HL-60 (cell line): ENCODE measurements at regions not wholly inside any gene's neighbourhood (a gene's known extent, or its start where the extent isn't known, plus 50 kb on each side); places are given as distances from the start of the nearest gene placed in this dataset.
"Not testable (repeated sequence)": the region's sequence is repeated elsewhere in the genome, so short reads cannot be mapped to it uniquely, and the experiment has no call there.

Source experiments
- DNase-seq, 2 experiments: peaks; one replicate each; pipeline ENCODE4 v3.0.0-alpha.2; 2010 to 2020; ENCODE audit warnings: low read depth in 1 of 2, low spot score in 1 of 2
- H3K27ac ChIP-seq: fragments of 250-450 bp; sonication (Bioruptor Pico); replicated peaks from 2 replicates; pipeline ENCODE4 v1.5.1; 2020; ENCODE audit warnings: mild to moderate bottlenecking, moderate library complexity
- H3K27me3 ChIP-seq: fragments of 250-450 bp; sonication (Bioruptor Pico); 2 replicates; pipeline ENCODE4 v1.5.1; 2021; ENCODE audit warnings: mild to moderate bottlenecking, moderate library complexity; ENCODE audit not compliant: insufficient read depth, poor library complexity, severe bottlenecking
- H3K4me3 ChIP-seq: replicated peaks from 2 replicates; pipeline ENCODE4 v1.5.1; 2011; ENCODE audit warnings: mild to moderate bottlenecking, control low read depth, low read length; ENCODE audit not compliant: insufficient read depth
- CTCF ChIP-seq: IDR thresholded peaks from one replicate; pipeline ENCODE4 v1.5.1; 2011; ENCODE audit warnings: low read length, control low read depth, inconsistent platforms; ENCODE audit not compliant: insufficient read depth
- GABPA ChIP-seq: IDR thresholded peaks from 2 replicates; pipeline ENCODE4 v1.6.1; 2012; ENCODE audit warnings: low read depth
- POLR2AphosphoS5 ChIP-seq: IDR thresholded peaks from 2 replicates; pipeline ENCODE4 v1.6.1; 2012; ENCODE audit warnings: low read depth
- REST ChIP-seq: IDR thresholded peaks from 2 replicates; pipeline ENCODE4 v1.6.1; 2012; ENCODE audit warnings: low read depth; ENCODE audit not compliant: insufficient replicate concordance
- SPI1 ChIP-seq: IDR thresholded peaks from 2 replicates; pipeline ENCODE4 v1.6.1; 2012; ENCODE audit warnings: low read depth, mild to moderate bottlenecking, borderline replicate concordance

- no peak for DNase-seq
- Histone ChIP-seq H3K27ac (no peak overlapping the region; the same call in 1 of the 2 replicates), H3K27me3 (no peaks in the 10 kb centered on the region), H3K4me3 (no peak overlapping the region)
- TF ChIP-seq SPI1 (peak; percentile 46; the same call in 1 of the 2 replicates), POLR2AphosphoS5 (no peak), CTCF (no peak), GABPA (no peak)
Observed at GRCh38 chr20:53855733-53856132, 214.7 kb downstream of the BCAS1 start.

- DNase-seq, H3K27me3 ChIP-seq, H3K27ac ChIP-seq, H3K4me3 ChIP-seq: not testable (repeated sequence)
Observed at GRCh38 chr20:53854609-53854926, 215.8 kb downstream of the BCAS1 start.

GRCh38 chr20:53853111-53853713 is 217.2 kb downstream of the BCAS1 start:
- Histone ChIP-seq H3K27me3 (no peaks in the 10 kb centered on the region), H3K27ac (no peak overlapping the region), H3K4me3 (no peak overlapping the region)
- TF ChIP-seq SPI1 (no peak), POLR2AphosphoS5 (no peak), CTCF (no peak), GABPA (no peak), REST (no peak)
- DNase-seq: no peak

GRCh38 chr20:53852691-53853090 is 217.7 kb downstream of the BCAS1 start:
- TF ChIP-seq POLR2AphosphoS5 (no peak), GABPA (no peak), SPI1 (no peak), REST (no peak)
- H3K4me3 ChIP-seq: no peak overlapping the region
- no peak overlapping the region for H3K27ac ChIP-seq
- DNase-seq: no peak
- H3K27me3 ChIP-seq: no peaks in the 10 kb centered on the region

- DNase-seq: no peak
- H3K4me3 ChIP-seq: no peak overlapping the region
- TF ChIP-seq CTCF (no peak), REST (no peak), SPI1 (no peak), GABPA (no peak), POLR2AphosphoS5 (no peak)
- no peak overlapping the region for H3K27ac ChIP-seq
- no peaks in the 10 kb centered on the region for H3K27me3 ChIP-seq
Observed at GRCh38 chr20:53852014-53852413, 218.4 kb downstream of the BCAS1 start.
